ENCODE measurements at regions not wholly inside any gene's neighbourhood (a gene's known extent, or its start where the extent isn't known, plus 50 kb on each side); places are given as distances from the start of the nearest gene placed in this dataset.

DNA sequence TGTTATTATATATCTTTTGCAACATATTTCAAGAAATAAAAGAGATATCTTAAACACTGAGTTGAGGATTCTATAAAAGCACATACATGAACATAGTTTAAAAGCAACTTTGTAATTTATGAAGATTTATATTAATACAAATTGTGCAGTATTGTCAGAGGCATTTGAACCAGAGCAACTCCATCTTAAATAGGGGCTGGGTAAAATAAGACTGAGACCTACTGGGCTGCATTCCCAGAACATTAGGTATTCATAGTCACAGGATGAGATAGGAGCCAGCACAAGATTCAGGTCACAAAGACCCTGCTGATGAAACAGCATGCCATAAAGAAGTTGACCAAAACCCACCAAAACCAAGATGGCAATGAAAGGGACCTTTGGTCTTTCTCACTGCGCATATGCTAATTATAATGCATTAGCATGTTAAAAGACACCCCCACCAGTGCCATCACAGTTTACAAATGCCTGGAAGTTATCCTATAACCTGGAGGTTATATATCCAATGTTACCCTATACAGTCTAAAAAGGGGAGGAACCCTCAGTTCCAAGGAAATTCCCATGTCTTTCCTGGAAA is 320.2 kb downstream of the FAM170A start:
- TF ChIP-seq, protein P1, sequence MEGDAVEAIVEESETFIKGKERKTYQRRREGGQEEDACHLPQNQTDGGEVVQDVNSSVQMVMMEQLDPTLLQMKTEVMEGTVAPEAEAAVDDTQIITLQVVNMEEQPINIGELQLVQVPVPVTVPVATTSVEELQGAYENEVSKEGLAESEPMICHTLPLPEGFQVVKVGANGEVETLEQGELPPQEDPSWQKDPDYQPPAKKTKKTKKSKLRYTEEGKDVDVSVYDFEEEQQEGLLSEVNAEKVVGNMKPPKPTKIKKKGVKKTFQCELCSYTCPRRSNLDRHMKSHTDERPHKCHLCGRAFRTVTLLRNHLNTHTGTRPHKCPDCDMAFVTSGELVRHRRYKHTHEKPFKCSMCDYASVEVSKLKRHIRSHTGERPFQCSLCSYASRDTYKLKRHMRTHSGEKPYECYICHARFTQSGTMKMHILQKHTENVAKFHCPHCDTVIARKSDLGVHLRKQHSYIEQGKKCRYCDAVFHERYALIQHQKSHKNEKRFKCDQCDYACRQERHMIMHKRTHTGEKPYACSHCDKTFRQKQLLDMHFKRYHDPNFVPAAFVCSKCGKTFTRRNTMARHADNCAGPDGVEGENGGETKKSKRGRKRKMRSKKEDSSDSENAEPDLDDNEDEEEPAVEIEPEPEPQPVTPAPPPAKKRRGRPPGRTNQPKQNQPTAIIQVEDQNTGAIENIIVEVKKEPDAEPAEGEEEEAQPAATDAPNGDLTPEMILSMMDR (IDR thresholded peaks at IDR 0.05) = no peak
- no peak for TF ChIP-seq POLR2A (IDR thresholded peaks at IDR 0.05)
- no CpG with 5 or more reads among the region's 1 CpG for WGBS (ENCODE audit: insufficient coverage, low coverage, low lambda C conversion rate, missing lambda C conversion rate)

DNA sequence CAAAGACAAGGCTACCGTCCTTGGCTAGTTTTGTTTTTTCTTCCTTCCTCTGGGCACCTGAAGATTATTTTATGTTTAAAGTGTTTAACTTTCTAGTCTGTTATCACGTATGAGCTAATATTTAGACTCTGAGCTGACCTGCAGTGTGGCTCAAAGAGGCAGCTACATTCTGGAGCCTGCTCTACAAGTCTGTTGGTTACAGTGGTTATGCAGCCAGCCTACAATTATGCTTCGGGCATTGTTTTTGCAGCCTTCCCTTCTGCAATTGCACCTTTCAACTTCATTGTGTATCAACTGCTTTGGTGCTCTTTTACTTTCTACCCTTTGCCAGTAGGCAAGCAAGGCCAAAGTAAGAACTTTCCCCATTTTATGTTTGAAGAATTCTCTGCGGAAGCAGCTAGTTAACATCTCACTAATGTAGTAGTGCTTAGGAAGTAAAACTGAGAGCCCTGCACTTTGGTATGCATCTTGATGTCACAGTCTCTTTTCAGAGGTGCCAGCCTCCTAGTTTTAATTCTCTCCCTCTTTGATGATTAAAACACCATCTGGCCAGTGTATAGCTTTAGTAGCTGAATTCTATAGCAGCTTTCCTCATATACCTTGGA is 322.1 kb downstream of the FAM170A start:
- H3K9me3 ChIP-seq = no peaks in the 10 kb centered on the region
- TF ChIP-seq, protein P1 (IDR thresholded peaks at IDR 0.05) = no peak
- no peak for TF ChIP-seq POLR2A (IDR thresholded peaks at IDR 0.05)
- H3K4me1 ChIP-seq = no peaks in the 10 kb centered on the region
- H3K27ac ChIP-seq = no peak overlapping the region
- intact Hi-C loops (cut with DNase I) = no loop called here
- no peaks in the 10 kb centered on the region for H3K36me3 ChIP-seq
- no peak for DNase-seq
- 37% methylated on average over 4 of the region's 4 CpGs for WGBS (ENCODE audit: insufficient coverage, low coverage, low lambda C conversion rate, missing lambda C conversion rate)
- ATAC-seq = no peak
- no peak overlapping the region for H3K4me3 ChIP-seq
- no peaks in the 10 kb centered on the region for H3K27me3 ChIP-seq

More for the DNA sequence above, 320.2 kb downstream of the FAM170A start:
- Histone ChIP-seq H3K36me3 (no peaks in the 10 kb centered on the region), H3K27me3 (no peaks in the 10 kb centered on the region), H3K9me3 (no peaks in the 10 kb centered on the region), H3K27ac (no peak overlapping the region), H3K4me3 (no peak overlapping the region), H3K4me1 (no peaks in the 10 kb centered on the region)
- DNase-seq (no peak), ATAC-seq (no peak)
- intact Hi-C loops (cut with DNase I) = no loop called here

GRCh38 chr5:119953474-119953873 is 324.1 kb downstream of the FAM170A start:
- no peaks in the 10 kb centered on the region for H3K4me1 ChIP-seq
- TF ChIP-seq, protein P1 (IDR thresholded peaks at IDR 0.05) = no peak
- TF ChIP-seq POLR2A (IDR thresholded peaks at IDR 0.05) = no peak
- H3K27ac ChIP-seq = no peak overlapping the region
- no peaks in the 10 kb centered on the region for H3K9me3 ChIP-seq
- no peaks in the 10 kb centered on the region for H3K27me3 ChIP-seq
- DNase-seq (no peak), ATAC-seq (no peak)
- no peak overlapping the region for H3K4me3 ChIP-seq
- intact Hi-C loops (cut with DNase I) = no loop called here
- no peaks in the 10 kb centered on the region for H3K36me3 ChIP-seq
- 36% methylated on average over 1 of the region's 1 CpG for WGBS (ENCODE audit: insufficient coverage, low coverage, low lambda C conversion rate, missing lambda C conversion rate)

DNA sequence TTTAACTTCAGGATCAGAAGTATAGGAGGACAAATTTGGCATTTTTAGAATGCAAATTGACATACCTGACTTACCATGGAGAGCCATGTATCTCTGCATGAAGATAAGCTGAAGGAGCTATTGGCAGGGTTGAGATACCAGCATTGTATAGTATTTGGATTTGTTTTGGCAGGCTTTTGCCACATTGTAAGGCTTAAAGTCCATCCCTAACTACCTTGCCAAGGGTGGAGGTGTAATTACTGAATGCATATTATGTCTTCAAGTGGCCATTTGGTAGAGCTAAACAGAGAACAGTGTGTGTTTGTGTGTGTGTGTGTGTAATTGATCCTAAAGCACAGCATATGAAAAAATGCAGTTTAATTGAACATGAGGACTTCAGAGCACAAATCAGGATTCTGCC is 324.7 kb downstream of the FAM170A start:
- Histone ChIP-seq H3K36me3 (no peaks in the 10 kb centered on the region), H3K27me3 (no peaks in the 10 kb centered on the region), H3K27ac (no peak overlapping the region), H3K4me3 (no peak overlapping the region), H3K9me3 (no peaks in the 10 kb centered on the region), H3K4me1 (no peaks in the 10 kb centered on the region)
- intact Hi-C loops (cut with DNase I) = no loop called here
- DNase-seq (no peak), ATAC-seq (no peak)
- TF ChIP-seq, protein P1 (IDR thresholded peaks at IDR 0.05) = no peak
- no peak for TF ChIP-seq POLR2A (IDR thresholded peaks at IDR 0.05)

All from right lobe of liver (tissue), 6 donors.